Gastrocnemius medialis (tissue), 4 donors: ENCODE measurements at regions not wholly inside any gene's neighbourhood (a gene's known extent, or its start where the extent isn't known, plus 50 kb on each side); places are given as distances from the start of the nearest gene placed in this dataset.

Experiments
- POLR2A ChIP-seq, 2 donors: fragments of 450-650 bp; IDR thresholded peaks; one replicate each; pipeline ENCODE4 v1.6.1; 2017; ENCODE audit warnings: antibody characterized with exemption in 2 of 2, mild to moderate bottlenecking in 2 of 2, moderate library complexity in 2 of 2
- TF ChIP-seq, protein P1 (sequence below), 5 experiments: fragments of 450-650 bp in 3 of 5; fragments of 200-600 bp in 2 of 5; sonication (generic) in 2 of 5; IDR thresholded peaks in 4 of 5; conservative IDR thresholded peaks in 1 of 5; 1 replicate in 4 of 5; 2 replicates in 1 of 5; pipeline ENCODE4 v1.5.1; 2016 to 2019; ENCODE audit warnings: antibody characterized with exemption in 5 of 5, mild to moderate bottlenecking in 3 of 5, moderate library complexity in 3 of 5

GRCh38 chr16:86945166-86945900 is 367.0 kb downstream of the FOXL1 start:
- TF ChIP-seq, protein P1, sequence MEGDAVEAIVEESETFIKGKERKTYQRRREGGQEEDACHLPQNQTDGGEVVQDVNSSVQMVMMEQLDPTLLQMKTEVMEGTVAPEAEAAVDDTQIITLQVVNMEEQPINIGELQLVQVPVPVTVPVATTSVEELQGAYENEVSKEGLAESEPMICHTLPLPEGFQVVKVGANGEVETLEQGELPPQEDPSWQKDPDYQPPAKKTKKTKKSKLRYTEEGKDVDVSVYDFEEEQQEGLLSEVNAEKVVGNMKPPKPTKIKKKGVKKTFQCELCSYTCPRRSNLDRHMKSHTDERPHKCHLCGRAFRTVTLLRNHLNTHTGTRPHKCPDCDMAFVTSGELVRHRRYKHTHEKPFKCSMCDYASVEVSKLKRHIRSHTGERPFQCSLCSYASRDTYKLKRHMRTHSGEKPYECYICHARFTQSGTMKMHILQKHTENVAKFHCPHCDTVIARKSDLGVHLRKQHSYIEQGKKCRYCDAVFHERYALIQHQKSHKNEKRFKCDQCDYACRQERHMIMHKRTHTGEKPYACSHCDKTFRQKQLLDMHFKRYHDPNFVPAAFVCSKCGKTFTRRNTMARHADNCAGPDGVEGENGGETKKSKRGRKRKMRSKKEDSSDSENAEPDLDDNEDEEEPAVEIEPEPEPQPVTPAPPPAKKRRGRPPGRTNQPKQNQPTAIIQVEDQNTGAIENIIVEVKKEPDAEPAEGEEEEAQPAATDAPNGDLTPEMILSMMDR (IDR thresholded peaks at IDR 0.05 in 4 of 5, conservative IDR thresholded peaks at IDR 0.05 in 1 of 5): no peak
- no peak for TF ChIP-seq POLR2A (IDR thresholded peaks at IDR 0.05)
